ENCODE measurements at regions not wholly inside any gene's neighbourhood (a gene's known extent, or its start where the extent isn't known, plus 50 kb on each side); places are given as distances from the start of the nearest gene placed in this dataset.

GRCh38 chr20:34190262-34190661 lies 51.0 kb upstream of the ASIP start:
- DNase-seq (ENCODE audit: extremely low read depth, low read depth): no peak
- TF ChIP-seq CTCF (IDR thresholded peaks at IDR 0.05; ENCODE audit: low read depth, low read length): no peak

- TF ChIP-seq CTCF (IDR thresholded peaks at IDR 0.05; ENCODE audit: low read depth, low read length): peak; percentile 97
- DNase-seq (ENCODE audit: extremely low read depth, low read depth): peak; percentile 78
Observed at GRCh38 chr20:34190679-34191090, 50.5 kb upstream of the ASIP start.
